CD4-positive, CD25-positive, alpha-beta regulatory T cell (primary cell): ENCODE measurements at regions not wholly inside any gene's neighbourhood (a gene's known extent, or its start where the extent isn't known, plus 50 kb on each side); places are given as distances from the start of the nearest gene placed in this dataset.

Experiments
- ATAC-seq, 2 donors: fragments of 150-1000 bp; cut with Tn5 transposase; one replicate each; pipeline ENCODE4 v1.10.0; 2021; ENCODE audit warnings: low read depth in 2 of 2, moderate number of reproducible peaks in 2 of 2, moderate library complexity in 1 of 2
- DNase-seq, 3 donors: peaks; one replicate each; pipeline versions ENCODE4 v3.0.0 to v3.0.0-alpha.2; 2012 to 2022; ENCODE audit warnings: mixed read lengths in 1 of 3
- H3K27ac ChIP-seq: one replicate; pipeline ENCODE4 v1.7.0; 2013; ENCODE audit warnings: mild to moderate bottlenecking, low read length; ENCODE audit not compliant: insufficient read depth, poor library complexity, severe bottlenecking
- H3K27me3 ChIP-seq: one replicate; pipeline ENCODE4 v1.7.0; 2013; ENCODE audit warnings: low read length; ENCODE audit not compliant: control insufficient read depth, insufficient read depth
- H3K36me3 ChIP-seq: one replicate; pipeline ENCODE4 v1.7.0; 2013; ENCODE audit warnings: mild to moderate bottlenecking, low read length, moderate library complexity; ENCODE audit not compliant: control insufficient read depth, insufficient read depth
- H3K4me1 ChIP-seq: 2 replicates; pipeline ENCODE4 v1.7.0; 2013; ENCODE audit warnings: mild to moderate bottlenecking, low read length; ENCODE audit not compliant: insufficient read depth, control insufficient read depth, poor library complexity, severe bottlenecking
- H3K4me3 ChIP-seq: one replicate; pipeline ENCODE4 v1.7.0; 2013; ENCODE audit warnings: low read depth, mild to moderate bottlenecking, low read length, moderate library complexity
- H3K9me3 ChIP-seq, 2 experiments: 1 replicate in 1 of 2; 2 replicates in 1 of 2; pipeline ENCODE4 v1.7.0; 2013; ENCODE audit warnings: low read length in 2 of 2, mild to moderate bottlenecking in 1 of 2, moderate library complexity in 1 of 2; ENCODE audit not compliant: control insufficient read depth in 2 of 2
- H3K27ac Mint-ChIP-seq, 3 donors: one replicate each; pipeline ENCODE4 v1.8.0; 2020 to 2022; ENCODE audit warnings: mild to moderate bottlenecking in 3 of 3, mixed read lengths in 3 of 3, moderate library complexity in 2 of 3
- H3K27me3 Mint-ChIP-seq: one replicate; pipeline ENCODE4 v1.8.0; 2022; ENCODE audit warnings: mild to moderate bottlenecking, mixed read lengths
- H3K36me3 Mint-ChIP-seq: one replicate; pipeline ENCODE4 v1.8.0; 2020; ENCODE audit warnings: mixed read lengths
- H3K4me1 Mint-ChIP-seq, 4 donors: one replicate each; pipeline ENCODE4 v1.8.0; 2020 to 2022; ENCODE audit warnings: mixed read lengths in 4 of 4, mild to moderate bottlenecking in 1 of 4
- H3K4me3 Mint-ChIP-seq, 4 donors: one replicate each; pipeline ENCODE4 v1.8.0; 2020 to 2022; ENCODE audit warnings: mild to moderate bottlenecking in 4 of 4, mixed read lengths in 4 of 4, moderate library complexity in 3 of 4
- H3K9me3 Mint-ChIP-seq, 7 donors: one replicate each; pipeline ENCODE4 v1.8.0; 2020 to 2022; ENCODE audit warnings: mixed read lengths in 7 of 7, mild to moderate bottlenecking in 3 of 7, moderate library complexity in 2 of 7

GRCh38 chr3:73120710-73121109 is 59.3 kb downstream of the EBLN2 start:
- H3K27me3 Mint-ChIP-seq = peaks cover 9% of the 10 kb centered on the region
- no peak overlapping the region for H3K4me3 Mint-ChIP-seq
- H3K9me3 Mint-ChIP-seq = peaks cover 0 to 1% (median 0%) of the 10 kb centered on the region in 7 donors
- Histone ChIP-seq H3K4me3 (no peak overlapping the region), H3K27ac (no peak overlapping the region), H3K27me3 (no peaks in the 10 kb centered on the region), H3K9me3 (no peaks in the 10 kb centered on the region), H3K4me1 (no peaks in the 10 kb centered on the region), H3K36me3 (no peaks in the 10 kb centered on the region)
- no peak for ATAC-seq
- no peaks in the 10 kb centered on the region for H3K4me1 Mint-ChIP-seq
- no peak overlapping the region for H3K27ac Mint-ChIP-seq
- no peak for DNase-seq
- H3K36me3 Mint-ChIP-seq = no peaks in the 10 kb centered on the region

GRCh38 chr3:73121669-73122331 is 60.3 kb downstream of the EBLN2 start:
- Histone ChIP-seq H3K27ac (no peak overlapping the region), H3K4me1 (no peaks in the 10 kb centered on the region), H3K27me3 (no peaks in the 10 kb centered on the region), H3K4me3 (no peak overlapping the region), H3K9me3 (no peaks in the 10 kb centered on the region), H3K36me3 (no peaks in the 10 kb centered on the region)
- peaks cover 0 to 1% (median 0%) of the 10 kb centered on the region in 7 donors for H3K9me3 Mint-ChIP-seq
- no peak for DNase-seq
- no peak overlapping the region for H3K27ac Mint-ChIP-seq
- H3K36me3 Mint-ChIP-seq = no peaks in the 10 kb centered on the region
- no peak overlapping the region for H3K4me3 Mint-ChIP-seq
- peaks cover 7% of the 10 kb centered on the region for H3K27me3 Mint-ChIP-seq
- H3K4me1 Mint-ChIP-seq = no peaks in the 10 kb centered on the region
- ATAC-seq = no peak

DNA sequence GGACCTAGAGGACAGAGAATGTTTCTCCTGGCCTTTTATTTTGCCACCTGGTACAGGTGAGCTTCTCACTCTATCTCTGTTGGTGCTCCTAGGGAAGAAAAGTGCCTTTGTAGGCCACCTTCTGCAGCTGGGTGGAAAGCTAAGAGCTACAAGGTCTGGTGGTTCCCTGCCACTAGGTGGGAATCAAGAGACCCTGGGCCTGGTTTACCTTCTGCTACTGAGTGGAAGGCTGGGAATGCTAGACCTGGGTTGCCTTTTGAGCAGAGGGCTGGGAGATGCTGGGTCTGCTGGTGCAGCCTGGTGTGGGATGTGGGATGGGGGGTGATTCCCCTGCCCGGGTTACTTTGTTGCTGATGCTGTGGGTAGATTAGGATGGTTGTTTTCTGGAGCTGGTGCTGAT is 72.6 kb downstream of the EBLN2 start:
- H3K4me1 ChIP-seq = no peaks in the 10 kb centered on the region
- no peaks in the 10 kb centered on the region for H3K36me3 Mint-ChIP-seq

DNA sequence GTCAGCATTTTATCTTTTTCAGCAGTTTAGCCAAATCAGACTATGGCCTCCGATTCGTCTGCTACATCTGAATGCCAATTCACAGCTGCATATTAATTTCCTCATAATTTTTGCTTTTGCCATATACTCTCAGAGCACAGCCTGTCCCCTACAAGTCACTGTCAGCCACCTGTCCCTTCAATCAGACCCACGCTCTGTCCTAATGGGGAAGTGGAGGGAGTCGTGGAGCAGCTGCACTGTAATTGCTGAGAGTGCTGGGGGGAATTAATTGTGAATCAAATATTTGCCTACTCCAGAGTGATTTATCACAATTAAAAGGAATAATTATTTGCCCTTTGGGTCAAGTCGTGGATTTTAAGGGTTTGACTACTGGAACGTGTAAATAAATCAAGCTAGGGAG is 75.5 kb downstream of the EBLN2 start:
- Mint-ChIP-seq H3K4me3 (no peak overlapping the region), H3K9me3 (peaks cover 0 to 25% (median 2%) of the 10 kb centered on the region in 7 donors), H3K27me3 (peaks cover 10% of the 10 kb centered on the region), H3K4me1 (no peaks in the 10 kb centered on the region), H3K36me3 (no peaks in the 10 kb centered on the region), H3K27ac (no peak overlapping the region)
- H3K27me3 ChIP-seq = no peaks in the 10 kb centered on the region
- no peaks in the 10 kb centered on the region for H3K36me3 ChIP-seq
- ATAC-seq = no peak
- H3K4me3 ChIP-seq = no peak overlapping the region
- H3K9me3 ChIP-seq = peaks cover 9 to 14% of the 10 kb centered on the region in 2 experiments
- H3K4me1 ChIP-seq = no peaks in the 10 kb centered on the region
- no peak overlapping the region for H3K27ac ChIP-seq
- no peak for DNase-seq

More for the DNA sequence above, 72.6 kb downstream of the EBLN2 start:
- Mint-ChIP-seq H3K9me3 (peaks cover 0 to 25% (median 3%) of the 10 kb centered on the region in 7 donors), H3K27ac (no peak overlapping the region), H3K4me3 (no peak overlapping the region), H3K27me3 (peaks cover 17% of the 10 kb centered on the region), H3K4me1 (no peaks in the 10 kb centered on the region)
- H3K4me3 ChIP-seq = no peak overlapping the region
- DNase-seq (no peak), ATAC-seq (no peak)
- H3K27ac ChIP-seq = no peak overlapping the region
- no peaks in the 10 kb centered on the region for H3K36me3 ChIP-seq
- H3K9me3 ChIP-seq = peaks cover 9 to 14% of the 10 kb centered on the region in 2 experiments
- H3K27me3 ChIP-seq = peaks cover 5% of the 10 kb centered on the region

DNA sequence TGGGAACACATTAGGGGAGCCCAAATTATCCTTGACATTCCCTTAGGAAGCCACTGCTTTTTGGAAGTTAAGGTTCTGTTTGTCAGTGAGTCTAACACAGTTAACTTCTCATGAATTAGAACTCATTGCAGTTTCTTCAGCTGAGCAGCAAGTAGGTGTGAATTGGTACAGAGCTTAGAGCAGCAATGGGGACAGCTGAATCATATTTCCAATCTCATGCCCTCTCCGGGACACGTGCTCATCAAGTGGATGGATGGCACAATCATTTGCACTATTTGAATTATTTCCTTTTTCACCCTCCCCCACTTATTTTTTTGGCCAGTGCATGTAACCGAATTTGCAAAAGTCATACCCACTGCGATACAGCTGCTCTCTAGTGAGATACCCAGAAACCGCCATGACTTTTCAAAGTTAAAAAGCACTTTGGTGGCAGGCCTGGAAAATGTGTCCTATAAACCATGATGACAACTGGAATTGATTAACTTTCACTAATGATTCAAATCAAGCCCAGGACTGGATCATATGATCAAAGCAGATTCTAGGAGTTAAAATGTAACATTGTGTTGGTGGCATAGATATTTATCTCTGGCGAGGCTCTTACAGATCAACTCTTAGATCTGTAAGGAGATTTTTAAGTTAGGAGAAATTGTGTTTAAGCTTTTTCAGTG is 76.4 kb downstream of the EBLN2 start:
- Mint-ChIP-seq H3K27me3 (peaks cover 9% of the 10 kb centered on the region), H3K9me3 (peaks cover 0 to 20% (median 2%) of the 10 kb centered on the region in 7 donors)
- DNase-seq = no peak

DNA sequence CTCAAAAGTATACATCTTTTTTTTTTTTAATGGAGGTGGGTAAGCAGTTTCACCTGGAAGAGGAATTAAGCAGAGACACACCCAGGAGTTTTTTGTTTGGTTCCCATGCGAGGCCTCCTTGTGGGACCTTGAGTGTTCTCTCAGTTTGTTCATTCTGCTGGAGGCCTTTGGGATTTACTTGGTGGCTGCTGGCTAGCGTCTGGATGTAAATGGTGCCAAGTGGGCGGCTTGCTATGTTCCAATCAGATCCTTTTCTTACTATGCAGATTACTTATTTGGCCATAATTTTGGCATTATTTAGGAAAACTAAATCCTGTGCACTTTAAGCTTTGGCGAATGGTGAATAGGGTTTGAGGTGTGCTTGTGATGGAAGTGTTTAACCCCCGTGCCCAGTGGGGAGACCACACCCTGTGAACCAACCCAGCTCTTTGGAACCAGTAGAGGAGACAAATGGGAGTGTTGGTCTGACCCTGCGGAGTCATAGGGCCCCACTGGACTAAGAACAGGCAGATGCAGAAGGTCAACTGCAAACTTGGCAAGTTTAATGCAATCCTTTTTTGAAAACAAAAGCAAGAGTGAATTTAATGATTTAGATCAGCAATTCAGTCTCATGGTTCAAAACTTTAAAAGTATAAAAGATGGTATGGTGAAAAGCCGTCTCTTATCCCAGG is 79.4 kb downstream of the EBLN2 start:
- Histone ChIP-seq H3K9me3 (no peaks in the 10 kb centered on the region), H3K27ac (no peak overlapping the region), H3K4me1 (no peaks in the 10 kb centered on the region), H3K27me3 (no peaks in the 10 kb centered on the region), H3K4me3 (no peak overlapping the region), H3K36me3 (no peaks in the 10 kb centered on the region)
- no peaks in the 10 kb centered on the region for H3K4me1 Mint-ChIP-seq
- no peak overlapping the region for H3K27ac Mint-ChIP-seq
- no peaks in the 10 kb centered on the region for H3K27me3 Mint-ChIP-seq
- no peaks in the 10 kb centered on the region for H3K36me3 Mint-ChIP-seq
- peaks cover 0 to 4% (median 0%) of the 10 kb centered on the region in 7 donors for H3K9me3 Mint-ChIP-seq
- DNase-seq = no peak
- H3K4me3 Mint-ChIP-seq = no peak overlapping the region
- no peak for ATAC-seq

More for the DNA sequence above, 76.4 kb downstream of the EBLN2 start:
- ATAC-seq = no peak
- H3K36me3 Mint-ChIP-seq = no peaks in the 10 kb centered on the region
- Histone ChIP-seq H3K9me3 (peaks cover 5 to 9% of the 10 kb centered on the region in 2 experiments), H3K27me3 (no peaks in the 10 kb centered on the region), H3K36me3 (no peaks in the 10 kb centered on the region), H3K4me1 (no peaks in the 10 kb centered on the region), H3K4me3 (no peak overlapping the region), H3K27ac (no peak overlapping the region)
- no peak overlapping the region for H3K27ac Mint-ChIP-seq
- no peaks in the 10 kb centered on the region for H3K4me1 Mint-ChIP-seq
- H3K4me3 Mint-ChIP-seq = no peak overlapping the region

GRCh38 chr3:73141525-73141924 is 80.1 kb downstream of the EBLN2 start:
- Mint-ChIP-seq H3K36me3 (no peaks in the 10 kb centered on the region), H3K27me3 (no peaks in the 10 kb centered on the region), H3K27ac (no peak overlapping the region), H3K4me3 (no peak overlapping the region), H3K4me1 (no peaks in the 10 kb centered on the region), H3K9me3 (peaks cover 0 to 3% (median 0%) of the 10 kb centered on the region in 7 donors)
- Histone ChIP-seq H3K4me3 (no peak overlapping the region), H3K27ac (no peak overlapping the region), H3K4me1 (no peaks in the 10 kb centered on the region), H3K27me3 (no peaks in the 10 kb centered on the region), H3K9me3 (no peaks in the 10 kb centered on the region), H3K36me3 (no peaks in the 10 kb centered on the region)
- ATAC-seq = no peak
- DNase-seq = no peak
